ENCODE measurements at regions not wholly inside any gene's neighbourhood (a gene's known extent, or its start where the extent isn't known, plus 50 kb on each side); places are given as distances from the start of the nearest gene placed in this dataset.

- no peaks in the 10 kb centered on the region for H3K4me1 Mint-ChIP-seq
- H3K9me3 Mint-ChIP-seq = no peaks in the 10 kb centered on the region
- no peak overlapping the region for H3K27ac Mint-ChIP-seq
- POLR2A ChIA-PET = no interaction called here
- no peak for DNase-seq
- CTCF ChIA-PET = no interaction called here
- H3K27me3 Mint-ChIP-seq = no peaks in the 10 kb centered on the region
- no peaks in the 10 kb centered on the region for H3K36me3 Mint-ChIP-seq (ENCODE audit: low read depth)
- no peak overlapping the region for H3K4me3 Mint-ChIP-seq
These were observed 53.4 kb downstream of the GAS1 start for GRCh38 chr9:86893811-86894490.

- H3K4me3 Mint-ChIP-seq = no peak overlapping the region
- no peaks in the 10 kb centered on the region for H3K36me3 Mint-ChIP-seq (ENCODE audit: low read depth)
- CTCF ChIA-PET = no interaction called here
- POLR2A ChIA-PET = no interaction called here
- no peak for DNase-seq
- no peaks in the 10 kb centered on the region for H3K4me1 Mint-ChIP-seq
- no peaks in the 10 kb centered on the region for H3K27me3 Mint-ChIP-seq
- no peaks in the 10 kb centered on the region for H3K9me3 Mint-ChIP-seq
- no peak overlapping the region for H3K27ac Mint-ChIP-seq
These were observed 54.7 kb downstream of the GAS1 start for GRCh38 chr9:86892576-86892975.

- H3K4me3 Mint-ChIP-seq = no peak overlapping the region
- no peaks in the 10 kb centered on the region for H3K4me1 Mint-ChIP-seq
- no peak for DNase-seq
- H3K27ac Mint-ChIP-seq = no peak overlapping the region
- no peaks in the 10 kb centered on the region for H3K36me3 Mint-ChIP-seq (ENCODE audit: low read depth)
- ChIA-PET CTCF (no interaction called here), POLR2A (no interaction called here)
- H3K9me3 Mint-ChIP-seq = no peaks in the 10 kb centered on the region
- no peaks in the 10 kb centered on the region for H3K27me3 Mint-ChIP-seq
These were observed 55.3 kb downstream of the GAS1 start for GRCh38 chr9:86891886-86892437.

DNA sequence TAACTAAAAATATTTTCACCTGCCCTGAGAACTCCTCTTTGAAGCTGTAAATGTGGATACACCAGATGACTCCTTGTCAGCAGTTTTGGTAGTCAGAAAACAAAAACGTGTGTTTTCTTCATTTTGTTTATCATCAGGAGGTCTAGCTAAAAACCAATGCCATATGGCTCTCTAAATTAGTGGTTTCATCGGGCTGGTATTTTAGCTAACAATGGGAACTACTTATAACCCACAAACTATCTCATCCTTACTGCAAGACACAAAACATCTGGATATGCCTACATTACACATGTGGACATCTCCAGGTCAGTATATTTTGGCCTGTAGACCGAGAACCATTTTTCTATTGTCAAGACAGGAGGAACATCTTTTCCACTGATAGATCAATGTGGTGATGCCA, 56.2 kb downstream of the GAS1 start:
- no peaks in the 10 kb centered on the region for H3K4me1 Mint-ChIP-seq

DNA sequence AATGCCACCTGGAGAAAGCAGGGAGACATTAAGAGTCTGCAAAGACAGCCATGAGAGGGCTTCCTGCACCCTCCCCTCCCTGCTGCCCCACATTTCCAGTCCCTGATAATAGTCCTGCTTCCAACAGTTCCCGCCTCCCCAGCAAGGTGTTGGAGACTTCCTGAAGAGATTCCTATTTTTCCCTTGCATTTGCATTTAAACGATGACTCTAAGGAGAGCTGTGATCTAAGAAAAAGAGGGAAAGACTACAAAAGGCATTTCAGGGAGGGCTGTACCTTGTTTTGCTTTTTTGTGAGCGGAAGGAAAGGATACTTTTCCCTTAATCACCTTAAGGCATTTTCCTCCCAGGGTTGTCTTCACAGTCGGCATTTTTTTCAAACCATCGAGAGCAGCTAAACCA, 62.1 kb downstream of the GAS1 start:
- CTCF ChIA-PET = no interaction called here
- H3K27me3 Mint-ChIP-seq = no peaks in the 10 kb centered on the region

More for the DNA sequence above, 56.2 kb downstream of the GAS1 start:
- H3K36me3 Mint-ChIP-seq (ENCODE audit: low read depth) = no peaks in the 10 kb centered on the region
- ChIA-PET POLR2A (no interaction called here), CTCF (no interaction called here)
- no peak for DNase-seq
- no peak overlapping the region for H3K27ac Mint-ChIP-seq
- H3K9me3 Mint-ChIP-seq = no peaks in the 10 kb centered on the region
- H3K4me3 Mint-ChIP-seq = no peak overlapping the region
- H3K27me3 Mint-ChIP-seq = no peaks in the 10 kb centered on the region

GRCh38 chr9:86876621-86877196, 70.6 kb downstream of the GAS1 start:
- Mint-ChIP-seq H3K36me3 (ENCODE audit: low read depth) (no peaks in the 10 kb centered on the region), H3K4me1 (no peaks in the 10 kb centered on the region), H3K27ac (no peak overlapping the region), H3K27me3 (no peaks in the 10 kb centered on the region), H3K9me3 (no peaks in the 10 kb centered on the region), H3K4me3 (no peak overlapping the region)
- no peak for DNase-seq
- ChIA-PET CTCF (no interaction called here), POLR2A (no interaction called here)

More for the DNA sequence above, 62.1 kb downstream of the GAS1 start:
- Mint-ChIP-seq H3K27ac (no peak overlapping the region), H3K36me3 (ENCODE audit: low read depth) (no peaks in the 10 kb centered on the region), H3K4me1 (no peaks in the 10 kb centered on the region), H3K4me3 (no peak overlapping the region), H3K9me3 (no peaks in the 10 kb centered on the region)
- DNase-seq = no peak
- POLR2A ChIA-PET = no interaction called here

DNA sequence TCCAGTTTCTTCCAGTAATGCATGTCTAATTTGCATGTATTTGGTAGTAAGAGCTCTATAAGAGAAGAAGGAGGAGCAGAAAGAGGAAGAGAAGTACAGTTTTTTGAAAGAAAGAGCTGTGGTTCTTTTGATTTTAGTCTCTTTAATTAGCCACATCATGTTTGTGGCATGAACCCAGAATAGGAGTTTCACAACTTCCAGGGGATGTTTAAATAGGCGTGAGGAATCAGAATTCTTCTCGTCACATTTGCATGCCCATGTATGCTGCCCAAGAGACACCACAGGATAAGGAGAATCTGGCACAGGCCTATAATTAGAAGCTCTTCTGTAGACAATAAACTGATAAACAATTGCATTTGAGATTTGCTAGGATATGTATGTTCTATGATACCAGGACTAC, 78.7 kb downstream of the GAS1 start:
- Mint-ChIP-seq H3K4me1 (no peaks in the 10 kb centered on the region), H3K9me3 (no peaks in the 10 kb centered on the region), H3K27ac (no peak overlapping the region), H3K36me3 (ENCODE audit: low read depth) (no peaks in the 10 kb centered on the region), H3K4me3 (no peak overlapping the region), H3K27me3 (no peaks in the 10 kb centered on the region)
- ChIA-PET CTCF (no interaction called here), POLR2A (no interaction called here)
- no peak for DNase-seq

DNA sequence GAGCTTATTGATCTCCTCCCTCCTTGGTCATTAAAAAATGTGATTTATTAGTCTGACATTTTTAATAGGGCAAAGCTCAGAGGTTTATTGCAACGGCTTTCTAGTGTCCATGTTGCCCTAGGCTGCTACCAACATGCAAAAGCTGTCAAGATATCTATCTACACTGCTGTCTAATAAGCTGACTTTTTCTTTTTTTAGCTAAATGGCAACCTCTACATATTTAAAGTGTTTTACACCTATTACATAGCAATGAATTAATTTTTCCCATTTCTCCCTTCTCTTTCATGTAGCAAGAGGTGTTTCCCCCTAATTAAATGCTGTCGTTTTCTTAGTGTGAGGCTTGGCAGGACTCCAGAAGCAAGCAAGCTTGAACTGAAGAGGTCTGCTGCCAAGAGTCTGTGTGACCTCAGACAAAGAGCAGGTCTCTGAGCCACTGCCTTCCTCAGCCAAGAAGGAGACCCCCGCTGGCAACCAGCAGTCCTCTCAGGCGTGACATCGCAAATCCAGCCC, 79.4 kb downstream of the GAS1 start:
- ChIA-PET CTCF (no interaction called here), POLR2A (no interaction called here)

DNA sequence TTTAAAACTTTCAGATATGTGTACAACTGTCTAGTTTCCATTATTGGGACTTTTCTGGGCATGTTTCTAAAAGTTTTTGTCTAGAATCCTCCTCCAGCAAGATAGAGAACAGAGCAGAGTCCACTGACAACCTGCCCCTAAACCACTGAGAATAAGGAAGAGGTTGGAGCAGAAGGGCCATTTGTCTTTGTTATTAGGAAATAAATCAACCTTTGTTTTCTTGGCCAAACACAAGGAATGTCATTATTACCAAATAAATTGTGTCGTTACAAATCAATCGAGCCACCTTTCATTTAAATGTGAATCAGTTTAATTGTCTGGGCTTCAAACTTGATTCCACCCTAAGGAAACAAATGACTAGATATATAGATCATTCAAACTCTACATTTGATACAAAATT, 81.4 kb downstream of the GAS1 start:
- Mint-ChIP-seq H3K27ac (no peak overlapping the region), H3K4me1 (no peaks in the 10 kb centered on the region), H3K4me3 (no peak overlapping the region), H3K27me3 (no peaks in the 10 kb centered on the region), H3K9me3 (no peaks in the 10 kb centered on the region), H3K36me3 (ENCODE audit: low read depth) (no peaks in the 10 kb centered on the region)
- POLR2A ChIA-PET = no interaction called here
- DNase-seq = no peak
- CTCF ChIA-PET = no interaction called here

More for the DNA sequence above, 79.4 kb downstream of the GAS1 start:
- Mint-ChIP-seq H3K27ac (no peak overlapping the region), H3K27me3 (no peaks in the 10 kb centered on the region), H3K4me3 (no peak overlapping the region), H3K9me3 (no peaks in the 10 kb centered on the region), H3K36me3 (ENCODE audit: low read depth) (no peaks in the 10 kb centered on the region), H3K4me1 (no peaks in the 10 kb centered on the region)
- DNase-seq = no peak

- Mint-ChIP-seq H3K4me3 (no peak overlapping the region), H3K27ac (no peak overlapping the region), H3K27me3 (peaks cover 10% of the 10 kb centered on the region), H3K9me3 (no peaks in the 10 kb centered on the region), H3K36me3 (ENCODE audit: low read depth) (no peaks in the 10 kb centered on the region), H3K4me1 (no peaks in the 10 kb centered on the region)
- POLR2A ChIA-PET = no interaction called here
- CTCF ChIA-PET = no interaction called here
- DNase-seq = no peak
These were observed 87.3 kb downstream of the GAS1 start for GRCh38 chr9:86860006-86860405.

- H3K27ac Mint-ChIP-seq = no peak overlapping the region
- H3K36me3 Mint-ChIP-seq (ENCODE audit: low read depth) = no peaks in the 10 kb centered on the region
- H3K9me3 Mint-ChIP-seq = no peaks in the 10 kb centered on the region
- peaks cover 10% of the 10 kb centered on the region for H3K27me3 Mint-ChIP-seq
- ChIA-PET CTCF (no interaction called here), POLR2A (no interaction called here)
- DNase-seq = no peak
- H3K4me1 Mint-ChIP-seq = no peaks in the 10 kb centered on the region
- H3K4me3 Mint-ChIP-seq = no peak overlapping the region
These were observed 88.2 kb downstream of the GAS1 start for GRCh38 chr9:86859056-86859455.

DNA sequence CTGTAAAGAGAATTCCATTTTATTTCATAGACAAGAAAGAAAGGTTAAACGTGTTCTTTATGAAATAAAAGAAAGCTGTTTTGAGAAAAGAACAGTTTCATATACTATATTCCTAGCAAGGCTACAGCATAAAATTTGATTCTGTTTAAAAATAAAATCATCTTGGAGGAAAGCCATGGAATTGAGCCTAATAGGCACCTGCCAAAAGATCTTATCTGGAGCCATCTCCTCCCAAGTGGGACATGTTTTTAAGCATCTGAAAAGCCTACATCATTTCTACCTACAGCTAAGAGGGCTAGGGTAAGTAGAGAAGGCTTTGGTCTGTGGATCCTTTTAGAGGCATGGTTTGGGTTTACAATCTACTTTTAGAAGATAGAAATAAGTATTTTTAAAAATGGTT, 89.3 kb downstream of the GAS1 start:
- Mint-ChIP-seq H3K4me3 (no peak overlapping the region), H3K27ac (no peak overlapping the region), H3K27me3 (peaks cover 10% of the 10 kb centered on the region), H3K36me3 (ENCODE audit: low read depth) (no peaks in the 10 kb centered on the region), H3K9me3 (no peaks in the 10 kb centered on the region), H3K4me1 (no peaks in the 10 kb centered on the region)
- DNase-seq = no peak
- CTCF ChIA-PET = interaction anchor here (1.3 kb wide), 1 partner anchor 424 kb away, joined by 5 read pairs; no protein-coding TSS in a partner anchor
- POLR2A ChIA-PET = no interaction called here

DNA sequence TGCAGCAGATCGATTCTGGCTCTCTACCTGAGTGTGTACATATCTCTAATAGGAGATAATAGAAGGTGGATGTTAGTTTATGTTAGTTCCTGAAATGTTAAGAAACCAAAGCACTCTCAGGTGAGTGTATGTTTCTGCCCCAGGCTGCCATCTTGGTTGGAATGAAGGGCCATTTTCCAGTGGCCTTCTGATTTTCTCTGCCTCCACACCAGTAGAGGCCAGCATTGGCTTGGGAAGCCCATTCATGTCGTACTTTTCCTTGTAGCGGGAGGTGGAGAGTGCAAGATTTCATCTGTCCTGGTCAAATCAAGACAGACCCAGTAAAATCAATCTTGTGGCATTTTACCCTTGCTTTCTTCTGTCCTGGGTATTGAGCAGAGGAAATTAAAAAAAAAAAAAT, 91.0 kb downstream of the GAS1 start:
- DNase-seq = no peak
- POLR2A ChIA-PET = no interaction called here
- Mint-ChIP-seq H3K27me3 (peaks cover 10% of the 10 kb centered on the region), H3K4me1 (no peaks in the 10 kb centered on the region), H3K27ac (no peak overlapping the region), H3K9me3 (no peaks in the 10 kb centered on the region), H3K4me3 (no peak overlapping the region), H3K36me3 (ENCODE audit: low read depth) (no peaks in the 10 kb centered on the region)
- CTCF ChIA-PET = no interaction called here

DNA sequence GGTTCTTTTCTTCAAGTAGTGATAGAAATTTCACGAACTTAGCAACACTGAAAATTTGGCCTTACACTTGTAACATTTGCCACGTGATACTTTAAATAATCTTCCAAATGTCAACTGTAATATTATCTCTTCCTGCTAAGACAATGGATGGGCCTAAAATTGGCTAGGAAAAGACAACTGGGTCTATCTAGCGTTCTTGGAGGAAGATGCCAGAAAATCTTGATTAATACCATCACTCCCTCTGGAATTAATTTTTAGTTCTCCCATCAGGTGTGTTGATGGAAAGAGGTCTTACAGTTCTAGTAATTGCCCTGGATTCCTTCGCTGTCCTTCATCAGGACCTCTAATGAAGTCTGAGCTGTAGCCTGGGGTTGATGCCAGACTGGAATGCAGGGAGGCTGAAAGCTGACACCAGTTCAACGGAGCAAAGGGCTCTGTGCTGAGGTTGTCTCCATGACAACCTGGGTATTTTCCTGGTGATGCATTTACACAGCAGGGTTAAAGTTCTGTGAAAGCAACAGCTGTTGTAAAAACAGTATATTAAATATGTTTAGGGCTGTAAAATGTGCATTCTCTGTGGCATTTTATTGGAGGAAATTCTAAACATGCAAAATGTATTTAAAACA, 92.3 kb downstream of the GAS1 start:
- ChIA-PET CTCF (no interaction called here), POLR2A (no interaction called here)
- Mint-ChIP-seq H3K27ac (no peak overlapping the region), H3K36me3 (ENCODE audit: low read depth) (no peaks in the 10 kb centered on the region), H3K27me3 (peaks cover 10% of the 10 kb centered on the region), H3K9me3 (no peaks in the 10 kb centered on the region), H3K4me3 (no peak overlapping the region), H3K4me1 (no peaks in the 10 kb centered on the region)
- DNase-seq = no peak
